ENCODE measurements at regions not wholly inside any gene's neighbourhood (a gene's known extent, or its start where the extent isn't known, plus 50 kb on each side); places are given as distances from the start of the nearest gene placed in this dataset.
"Not testable (repeated sequence)": the region's sequence is repeated elsewhere in the genome, so short reads cannot be mapped to it uniquely, and the experiment has no call there.

GRCh38 chr2:113337809-113338208 is 59.1 kb upstream of the PAX8 start:
- Mint-ChIP-seq H3K27me3 (ENCODE audit: insufficient read depth, unreplicated experiment) (no peaks in the 10 kb centered on the region), H3K36me3 (ENCODE audit: insufficient read depth, unreplicated experiment) (no peaks in the 10 kb centered on the region), H3K27ac (ENCODE audit: low read depth, unreplicated experiment) (no peak overlapping the region), H3K4me3 (ENCODE audit: unreplicated experiment) (no peak overlapping the region), H3K9me3 (ENCODE audit: unreplicated experiment) (no peaks in the 10 kb centered on the region), H3K4me1 (ENCODE audit: insufficient read depth, unreplicated experiment) (peaks cover 4% of the 10 kb centered on the region)
- TF ChIP-seq, protein P1, sequence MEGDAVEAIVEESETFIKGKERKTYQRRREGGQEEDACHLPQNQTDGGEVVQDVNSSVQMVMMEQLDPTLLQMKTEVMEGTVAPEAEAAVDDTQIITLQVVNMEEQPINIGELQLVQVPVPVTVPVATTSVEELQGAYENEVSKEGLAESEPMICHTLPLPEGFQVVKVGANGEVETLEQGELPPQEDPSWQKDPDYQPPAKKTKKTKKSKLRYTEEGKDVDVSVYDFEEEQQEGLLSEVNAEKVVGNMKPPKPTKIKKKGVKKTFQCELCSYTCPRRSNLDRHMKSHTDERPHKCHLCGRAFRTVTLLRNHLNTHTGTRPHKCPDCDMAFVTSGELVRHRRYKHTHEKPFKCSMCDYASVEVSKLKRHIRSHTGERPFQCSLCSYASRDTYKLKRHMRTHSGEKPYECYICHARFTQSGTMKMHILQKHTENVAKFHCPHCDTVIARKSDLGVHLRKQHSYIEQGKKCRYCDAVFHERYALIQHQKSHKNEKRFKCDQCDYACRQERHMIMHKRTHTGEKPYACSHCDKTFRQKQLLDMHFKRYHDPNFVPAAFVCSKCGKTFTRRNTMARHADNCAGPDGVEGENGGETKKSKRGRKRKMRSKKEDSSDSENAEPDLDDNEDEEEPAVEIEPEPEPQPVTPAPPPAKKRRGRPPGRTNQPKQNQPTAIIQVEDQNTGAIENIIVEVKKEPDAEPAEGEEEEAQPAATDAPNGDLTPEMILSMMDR (IDR thresholded peaks at IDR 0.05; ENCODE audit: unreplicated experiment): no peak
- POLR2A ChIA-PET: interaction anchor here (0.9 to 1.6 kb wide), 2 partner anchors 8 to 11 kb away, joined by 3 to 4 read pairs; no protein-coding TSS in a partner anchor
- CTCF ChIA-PET: interaction anchor here (0.6 kb wide), 1 partner anchor 133 kb away, joined by 3 read pairs; no protein-coding TSS in a partner anchor
- intact Hi-C loops (cut with micrococcal nuclease): no loop called here
- no peak for DNase-seq (ENCODE audit: unreplicated experiment)
- no TSS peak for BruUV-seq (replicated peaks)

DNA sequence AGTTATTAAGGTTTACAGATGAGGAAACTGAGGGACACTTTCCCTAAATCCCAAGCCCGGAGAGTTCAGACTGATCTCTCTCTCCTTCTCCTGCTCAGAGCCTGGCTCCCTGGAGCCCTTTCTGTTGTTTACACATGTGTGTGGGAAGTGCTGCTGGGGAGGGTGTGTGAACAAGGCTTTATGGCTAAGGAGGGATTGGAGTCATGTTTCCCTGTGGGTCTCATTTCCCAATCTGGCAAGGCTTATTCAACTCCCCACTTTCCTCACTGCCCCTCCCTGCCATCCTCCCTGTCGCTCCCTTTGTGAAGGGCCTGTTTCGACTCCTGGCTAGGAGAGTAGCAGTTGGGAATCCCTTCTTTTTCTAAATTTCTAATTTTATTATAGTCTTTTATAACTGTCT is 57.3 kb upstream of the PAX8 start:
- POLR2A ChIA-PET; BruUV-seq (replicated peaks); intact Hi-C loops (cut with micrococcal nuclease); H3K4me1 Mint-ChIP-seq (ENCODE audit: insufficient read depth, unreplicated experiment); CTCF ChIA-PET; H3K9me3 Mint-ChIP-seq (ENCODE audit: unreplicated experiment); H3K27me3 Mint-ChIP-seq (ENCODE audit: insufficient read depth, unreplicated experiment); H3K36me3 Mint-ChIP-seq (ENCODE audit: insufficient read depth, unreplicated experiment); H3K4me3 Mint-ChIP-seq (ENCODE audit: unreplicated experiment): not testable (repeated sequence)
- peak; percentile 58 for DNase-seq (ENCODE audit: unreplicated experiment)
- peak overlapping the region; percentile 91 for H3K27ac Mint-ChIP-seq (ENCODE audit: low read depth, unreplicated experiment)

DNA sequence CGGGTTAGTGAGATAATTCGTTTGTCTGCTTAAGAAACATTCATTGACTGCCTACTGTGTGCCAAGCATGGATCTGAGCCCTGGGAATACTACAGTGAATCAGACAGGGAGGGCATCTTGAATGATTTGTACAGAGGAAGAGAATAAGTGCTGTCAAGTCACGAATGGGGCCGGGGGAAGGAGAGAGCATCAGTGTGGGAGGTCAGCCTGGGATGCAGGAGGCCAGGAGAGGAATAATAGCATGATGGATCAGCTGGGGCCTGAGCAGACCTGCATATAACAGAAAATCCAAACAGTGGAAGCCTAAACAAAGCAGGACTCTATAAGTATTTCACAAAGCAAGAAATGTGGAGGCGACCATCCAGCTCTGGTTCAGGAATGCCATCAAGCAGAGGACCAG is 55.4 kb upstream of the PAX8 start:
- no peaks in the 10 kb centered on the region for H3K9me3 Mint-ChIP-seq (ENCODE audit: unreplicated experiment)
- no peak for DNase-seq (ENCODE audit: unreplicated experiment)
- TF ChIP-seq, protein P1 (IDR thresholded peaks at IDR 0.05; ENCODE audit: unreplicated experiment): no peak
- no peak overlapping the region for H3K4me3 Mint-ChIP-seq (ENCODE audit: unreplicated experiment)
- no TSS peak for BruUV-seq (replicated peaks)
- no peak overlapping the region for H3K27ac Mint-ChIP-seq (ENCODE audit: low read depth, unreplicated experiment)
- CTCF ChIA-PET: no interaction called here
- intact Hi-C loops (cut with micrococcal nuclease): no loop called here
- H3K4me1 Mint-ChIP-seq (ENCODE audit: insufficient read depth, unreplicated experiment): peaks cover 27% of the 10 kb centered on the region
- H3K27me3 Mint-ChIP-seq (ENCODE audit: insufficient read depth, unreplicated experiment): no peaks in the 10 kb centered on the region
- POLR2A ChIA-PET: no interaction called here
- no peaks in the 10 kb centered on the region for H3K36me3 Mint-ChIP-seq (ENCODE audit: insufficient read depth, unreplicated experiment)

DNA sequence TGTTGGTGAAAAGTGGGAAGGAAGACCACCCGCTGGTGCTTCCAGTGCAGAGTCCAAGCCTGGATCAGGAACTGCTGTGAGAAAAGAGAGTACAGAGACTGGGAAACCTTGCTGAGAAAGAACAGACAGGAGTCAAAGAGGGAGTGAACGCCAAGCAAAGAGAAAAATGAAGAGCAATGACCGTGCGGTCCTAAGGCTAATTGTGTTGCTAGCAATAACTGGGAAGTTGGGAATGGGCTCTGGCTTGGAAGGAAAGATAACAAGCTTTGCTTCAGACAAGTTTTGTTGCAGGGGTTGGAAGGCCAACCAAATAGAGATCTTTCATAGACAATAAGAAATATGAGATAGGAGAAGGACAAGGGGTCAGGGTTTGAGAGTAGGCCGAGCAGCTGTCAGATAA is 55.0 kb upstream of the PAX8 start:
- BruUV-seq (replicated peaks); H3K27me3 Mint-ChIP-seq (ENCODE audit: insufficient read depth, unreplicated experiment); H3K4me3 Mint-ChIP-seq (ENCODE audit: unreplicated experiment); DNase-seq (ENCODE audit: unreplicated experiment); POLR2A ChIA-PET; H3K9me3 Mint-ChIP-seq (ENCODE audit: unreplicated experiment); intact Hi-C loops (cut with micrococcal nuclease); H3K27ac Mint-ChIP-seq (ENCODE audit: low read depth, unreplicated experiment); H3K36me3 Mint-ChIP-seq (ENCODE audit: insufficient read depth, unreplicated experiment): not testable (repeated sequence)
- CTCF ChIA-PET: interaction anchor here (1.2 kb wide), 1 partner anchor 56 kb away, joined by 6 read pairs; no protein-coding TSS in a partner anchor
- H3K4me1 Mint-ChIP-seq (ENCODE audit: insufficient read depth, unreplicated experiment): peaks cover 31% of the 10 kb centered on the region

GRCh38 chr2:113330060-113330767 is 51.5 kb upstream of the PAX8 start:
- H3K36me3 Mint-ChIP-seq (ENCODE audit: insufficient read depth, unreplicated experiment); H3K27me3 Mint-ChIP-seq (ENCODE audit: insufficient read depth, unreplicated experiment); H3K27ac Mint-ChIP-seq (ENCODE audit: low read depth, unreplicated experiment); intact Hi-C loops (cut with micrococcal nuclease); BruUV-seq (replicated peaks); H3K9me3 Mint-ChIP-seq (ENCODE audit: unreplicated experiment); CTCF ChIA-PET: not testable (repeated sequence)
- peaks cover 41% of the 10 kb centered on the region for H3K4me1 Mint-ChIP-seq (ENCODE audit: insufficient read depth, unreplicated experiment)
- peak; percentile 84 for DNase-seq (ENCODE audit: unreplicated experiment)
- POLR2A ChIA-PET: interaction anchor here (0.6 to 1.7 kb wide), 5 partner anchors 8 to 131 kb away, joined by 3 to 7 read pairs (median 3); no protein-coding TSS in a partner anchor
- H3K4me3 Mint-ChIP-seq (ENCODE audit: unreplicated experiment): peak overlapping the region; percentile 21

DNA sequence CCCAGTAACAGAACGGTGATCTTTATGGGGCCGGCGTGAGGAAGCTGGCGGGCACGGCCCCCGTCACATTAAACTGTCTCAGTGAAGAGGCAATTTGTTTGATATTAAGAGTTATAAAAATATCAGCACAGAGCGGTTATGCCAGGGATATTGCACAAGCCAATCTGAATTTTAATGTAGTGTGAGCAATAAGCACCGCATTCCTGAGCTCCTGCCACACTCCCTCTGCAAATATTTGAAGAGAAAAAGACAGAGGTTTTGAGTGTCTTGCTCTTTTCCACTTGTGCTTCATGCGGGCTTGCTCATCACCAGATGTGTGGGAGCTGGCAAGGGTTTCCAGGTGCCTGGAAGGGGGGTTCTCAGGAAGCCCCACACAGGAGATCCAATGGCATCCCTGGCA is 50.3 kb upstream of the PAX8 start:
- intact Hi-C loops (cut with micrococcal nuclease): loop anchor here (2.0 kb wide), 1 partner anchor 44 kb away; no protein-coding TSS in a partner anchor
- not testable (repeated sequence) for H3K27ac Mint-ChIP-seq (ENCODE audit: low read depth, unreplicated experiment); BruUV-seq (replicated peaks); H3K27me3 Mint-ChIP-seq (ENCODE audit: insufficient read depth, unreplicated experiment); H3K36me3 Mint-ChIP-seq (ENCODE audit: insufficient read depth, unreplicated experiment); H3K9me3 Mint-ChIP-seq (ENCODE audit: unreplicated experiment)
- POLR2A ChIA-PET: interaction anchor here (0.8 to 2.1 kb wide), 10 partner anchors 10 to 129 kb away, joined by 3 to 19 read pairs (median 4); no protein-coding TSS in a partner anchor
- CTCF ChIA-PET: interaction anchor here (0.7 to 1.3 kb wide), 4 partner anchors 42 to 128 kb away, joined by 3 to 6 read pairs (median 4); no protein-coding TSS in a partner anchor
- peak; percentile 51 for DNase-seq (ENCODE audit: unreplicated experiment)
- Mint-ChIP-seq H3K4me1 (ENCODE audit: insufficient read depth, unreplicated experiment) (peaks cover 52% of the 10 kb centered on the region), H3K4me3 (ENCODE audit: unreplicated experiment) (peak overlapping the region; percentile 48)

- intact Hi-C loops (cut with micrococcal nuclease): loop anchor here (2.0 kb wide), 1 partner anchor 44 kb away; no protein-coding TSS in a partner anchor
- H3K27me3 Mint-ChIP-seq (ENCODE audit: insufficient read depth, unreplicated experiment); H3K27ac Mint-ChIP-seq (ENCODE audit: low read depth, unreplicated experiment); H3K9me3 Mint-ChIP-seq (ENCODE audit: unreplicated experiment); H3K36me3 Mint-ChIP-seq (ENCODE audit: insufficient read depth, unreplicated experiment): not testable (repeated sequence)
- peak overlapping the region; percentile 48 for H3K4me3 Mint-ChIP-seq (ENCODE audit: unreplicated experiment)
- H3K4me1 Mint-ChIP-seq (ENCODE audit: insufficient read depth, unreplicated experiment): peaks cover 52% of the 10 kb centered on the region
- ChIA-PET CTCF (interaction anchor here (0.7 to 1.3 kb wide), 4 partner anchors 42 to 127 kb away, joined by 3 to 6 read pairs (median 4); no protein-coding TSS in a partner anchor), POLR2A (interaction anchor here (0.8 to 2.1 kb wide), 10 partner anchors 10 to 129 kb away, joined by 3 to 19 read pairs (median 4); no protein-coding TSS in a partner anchor)
- BruUV-seq (replicated peaks): TSS peak; percentile 71
- DNase-seq (ENCODE audit: unreplicated experiment): peak; percentile 51
Measured at GRCh38 chr2:113328572-113328971, 49.9 kb upstream of the PAX8 start.
